ENCODE measurements at regions not wholly inside any gene's neighbourhood (a gene's known extent, or its start where the extent isn't known, plus 50 kb on each side); places are given as distances from the start of the nearest gene placed in this dataset.

DNA sequence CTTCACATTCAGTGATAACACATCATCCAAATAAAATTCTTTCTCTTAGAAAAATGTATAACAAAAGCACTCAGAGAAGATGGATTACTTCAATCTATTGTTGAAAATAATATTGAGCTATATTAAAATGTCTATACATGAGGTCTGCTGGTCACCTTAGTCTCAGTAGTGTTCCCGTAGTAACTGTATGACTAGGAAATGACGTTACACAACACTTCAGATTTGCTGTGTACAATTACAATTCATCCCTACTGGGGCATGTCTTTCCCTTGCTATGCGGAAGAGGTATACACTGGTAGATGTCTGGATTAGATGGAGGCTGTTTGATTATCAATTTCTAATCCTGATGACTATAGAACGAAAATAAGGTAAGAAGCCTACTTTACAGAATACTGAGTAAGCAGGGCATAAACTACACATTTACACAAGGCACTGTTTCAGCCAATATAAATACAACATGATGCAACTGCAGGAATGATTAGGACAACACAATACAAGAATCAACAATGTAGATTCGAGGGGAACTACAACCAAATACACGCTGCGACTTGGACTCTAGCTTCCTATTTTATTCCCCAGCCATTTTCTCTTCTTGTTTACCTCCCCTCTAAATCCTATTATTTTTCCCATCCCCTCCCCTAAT is 982.5 kb upstream of the CDH8 start:
- no peaks in the 10 kb centered on the region for H3K9me3 ChIP-seq (ENCODE audit: insufficient read depth, low read depth, low read length)
- no peak overlapping the region for H3K9ac ChIP-seq (ENCODE audit: low read depth, low read length)
- H3K4me1 ChIP-seq (ENCODE audit: insufficient read depth, low read length): no peaks in the 10 kb centered on the region
- H3K27ac ChIP-seq (ENCODE audit: low read length): no peak overlapping the region
- no peaks in the 10 kb centered on the region for H3K36me3 ChIP-seq (ENCODE audit: insufficient read depth, low read depth, low read length)
- H3K4me3 ChIP-seq (ENCODE audit: low read length): no peak overlapping the region
- no peaks in the 10 kb centered on the region for H3K27me3 ChIP-seq (ENCODE audit: insufficient read depth, low read length)

DNA sequence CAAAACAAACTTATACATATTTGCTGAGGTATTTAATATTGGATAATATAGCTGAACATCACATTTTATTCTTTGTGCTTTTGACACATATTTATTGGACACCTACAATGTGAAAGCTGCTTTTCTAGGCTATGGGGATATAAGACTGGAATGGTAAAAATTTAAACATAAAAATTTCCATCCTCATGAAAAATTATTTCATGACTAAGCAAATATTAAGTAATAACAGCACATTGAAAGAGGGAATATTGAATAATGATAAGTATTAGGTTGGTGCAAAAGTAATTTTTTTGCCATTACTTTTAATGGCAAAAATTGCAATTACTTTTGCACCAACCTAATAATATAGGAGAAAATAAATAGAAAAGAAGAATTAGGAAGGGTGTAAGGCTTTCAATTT is 972.5 kb upstream of the CDH8 start:
- H3K4me3 ChIP-seq (ENCODE audit: low read length): no peak overlapping the region
- H3K4me1 ChIP-seq (ENCODE audit: insufficient read depth, low read length): no peaks in the 10 kb centered on the region; the same call in 1 of the 2 replicates
- no peak overlapping the region for H3K9ac ChIP-seq (ENCODE audit: low read depth, low read length)
- H3K36me3 ChIP-seq (ENCODE audit: insufficient read depth, low read depth, low read length): no peaks in the 10 kb centered on the region
- H3K27ac ChIP-seq (ENCODE audit: low read length): no peak overlapping the region
- peaks cover 5% of the 10 kb centered on the region; the same call in 1 of the 2 replicates for H3K9me3 ChIP-seq (ENCODE audit: insufficient read depth, low read depth, low read length)
- no peaks in the 10 kb centered on the region for H3K27me3 ChIP-seq (ENCODE audit: insufficient read depth, low read length)

DNA sequence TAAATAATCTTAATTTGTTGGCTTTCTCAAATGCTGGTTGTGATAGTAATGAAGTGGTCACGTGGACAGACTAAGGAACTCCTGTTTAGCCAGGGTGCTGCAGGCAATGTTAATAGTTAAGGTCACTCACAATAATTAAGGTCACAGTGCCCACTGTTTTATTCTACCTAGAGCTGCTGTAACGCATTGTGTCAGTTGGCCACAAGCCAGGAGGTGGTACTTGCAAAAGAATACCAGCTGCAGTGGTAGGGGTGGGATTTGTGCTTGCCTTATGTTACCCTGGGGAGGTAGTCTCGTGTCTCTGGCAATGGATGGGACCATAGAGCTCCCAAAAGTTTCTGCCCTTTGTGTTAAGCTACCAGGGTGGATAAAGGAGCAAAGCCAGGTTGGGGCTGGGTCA is 969.1 kb upstream of the CDH8 start:
- H3K4me1 ChIP-seq (ENCODE audit: insufficient read depth, low read length): no peaks in the 10 kb centered on the region; the same call in 1 of the 2 replicates
- no peak overlapping the region for H3K4me3 ChIP-seq (ENCODE audit: low read length)
- H3K9me3 ChIP-seq (ENCODE audit: insufficient read depth, low read depth, low read length): peaks cover 18% of the 10 kb centered on the region
- no peak overlapping the region for H3K9ac ChIP-seq (ENCODE audit: low read depth, low read length)
- no peaks in the 10 kb centered on the region for H3K27me3 ChIP-seq (ENCODE audit: insufficient read depth, low read length)
- H3K36me3 ChIP-seq (ENCODE audit: insufficient read depth, low read depth, low read length): no peaks in the 10 kb centered on the region
- H3K27ac ChIP-seq (ENCODE audit: low read length): no peak overlapping the region

DNA sequence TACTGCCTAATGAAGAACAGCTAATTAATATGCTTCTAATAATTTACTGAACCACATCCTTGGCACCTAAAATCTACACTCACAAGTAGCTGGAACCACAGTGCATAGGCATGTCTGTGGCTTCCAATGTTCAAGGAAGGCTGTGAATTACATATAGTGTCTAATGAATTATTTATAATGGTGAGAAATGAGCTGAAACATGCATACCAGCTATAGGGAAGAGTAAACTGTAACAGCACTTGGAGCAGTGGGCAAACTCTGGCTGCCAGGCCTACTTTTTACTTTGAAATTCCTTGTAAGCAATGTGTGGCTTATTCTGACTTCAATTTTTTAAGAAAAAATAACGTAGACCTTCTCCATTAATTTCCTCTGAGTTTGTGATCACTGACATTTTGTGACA is 953.2 kb upstream of the CDH8 start:
- no peaks in the 10 kb centered on the region for H3K36me3 ChIP-seq (ENCODE audit: insufficient read depth, low read depth, low read length)
- H3K27ac ChIP-seq (ENCODE audit: low read length): no peak overlapping the region
- H3K27me3 ChIP-seq (ENCODE audit: insufficient read depth, low read length): no peaks in the 10 kb centered on the region
- no peak overlapping the region for H3K9ac ChIP-seq (ENCODE audit: low read depth, low read length)
- H3K9me3 ChIP-seq (ENCODE audit: insufficient read depth, low read depth, low read length): no peaks in the 10 kb centered on the region
- no peaks in the 10 kb centered on the region for H3K4me1 ChIP-seq (ENCODE audit: insufficient read depth, low read length)
- H3K4me3 ChIP-seq (ENCODE audit: low read length): no peak overlapping the region

DNA sequence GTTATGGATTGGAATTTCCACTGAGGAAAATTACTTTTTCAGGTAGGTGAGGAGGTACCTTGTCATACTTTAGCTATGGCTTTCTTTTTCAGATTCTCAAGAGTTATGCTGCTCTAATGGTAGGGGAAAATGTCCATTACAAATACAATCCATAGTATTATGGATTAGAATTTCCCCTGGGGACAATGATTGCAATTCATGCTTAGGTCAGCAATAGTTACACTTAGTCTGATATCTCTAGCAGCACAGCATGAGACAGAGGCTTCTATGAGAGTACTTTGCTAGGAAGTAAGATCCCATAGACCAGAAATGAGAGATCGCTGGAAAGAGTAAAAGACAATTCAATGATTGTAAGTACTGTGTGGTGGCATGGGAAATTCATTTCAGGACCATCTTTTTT is 949.5 kb upstream of the CDH8 start:
- Histone ChIP-seq H3K4me1 (ENCODE audit: insufficient read depth, low read length) (no peaks in the 10 kb centered on the region), H3K9me3 (ENCODE audit: insufficient read depth, low read depth, low read length) (no peaks in the 10 kb centered on the region), H3K27ac (ENCODE audit: low read length) (no peak overlapping the region), H3K36me3 (ENCODE audit: insufficient read depth, low read depth, low read length) (no peaks in the 10 kb centered on the region), H3K9ac (ENCODE audit: low read depth, low read length) (no peak overlapping the region), H3K4me3 (ENCODE audit: low read length) (no peak overlapping the region), H3K27me3 (ENCODE audit: insufficient read depth, low read length) (no peaks in the 10 kb centered on the region)

DNA sequence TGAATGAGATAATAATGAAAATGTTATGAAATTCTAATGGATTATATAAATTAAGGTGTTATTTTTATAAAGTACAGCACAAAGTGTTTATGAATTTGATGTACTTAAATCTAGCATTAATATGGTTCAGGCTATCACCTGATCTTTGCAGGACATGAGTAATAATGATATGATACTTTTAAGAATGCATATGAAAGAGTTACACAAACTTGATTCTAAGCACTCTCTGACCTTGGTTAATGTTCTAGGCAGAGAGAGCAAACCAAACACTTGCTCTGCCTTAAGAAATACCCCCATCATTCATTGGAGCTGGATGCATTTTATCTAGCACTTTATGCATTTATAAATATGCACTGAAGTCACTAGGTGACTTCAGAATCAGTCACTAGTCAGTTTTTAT is 942.2 kb upstream of the CDH8 start:
- no peak overlapping the region for H3K4me3 ChIP-seq (ENCODE audit: low read length)
- H3K9me3 ChIP-seq (ENCODE audit: insufficient read depth, low read depth, low read length): no peaks in the 10 kb centered on the region
- H3K4me1 ChIP-seq (ENCODE audit: insufficient read depth, low read length): no peaks in the 10 kb centered on the region
- no peaks in the 10 kb centered on the region for H3K36me3 ChIP-seq (ENCODE audit: insufficient read depth, low read depth, low read length)
- H3K9ac ChIP-seq (ENCODE audit: low read depth, low read length): no peak overlapping the region
- no peaks in the 10 kb centered on the region for H3K27me3 ChIP-seq (ENCODE audit: insufficient read depth, low read length)
- no peak overlapping the region for H3K27ac ChIP-seq (ENCODE audit: low read length)

DNA sequence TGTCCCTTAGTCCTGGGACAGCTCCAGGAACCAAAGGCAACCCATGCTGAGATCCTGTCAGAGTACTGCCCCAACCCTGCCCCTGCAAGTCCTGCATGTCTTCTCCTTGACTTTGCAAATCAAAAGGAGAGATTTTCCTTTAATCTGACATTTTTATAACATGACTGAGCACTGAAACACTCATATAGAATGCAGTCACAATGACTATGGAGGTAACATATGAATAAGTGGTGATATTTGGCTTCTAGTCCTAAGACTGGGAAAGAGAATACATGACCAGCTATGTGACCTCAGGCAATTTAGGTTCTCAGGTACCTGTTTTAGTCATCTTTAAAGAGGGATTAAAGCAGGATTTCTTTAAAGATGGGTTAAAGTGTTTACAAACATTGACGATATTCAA is 941.6 kb upstream of the CDH8 start:
- Histone ChIP-seq H3K27ac (ENCODE audit: low read length) (no peak overlapping the region), H3K9me3 (ENCODE audit: insufficient read depth, low read depth, low read length) (no peaks in the 10 kb centered on the region), H3K4me1 (ENCODE audit: insufficient read depth, low read length) (no peaks in the 10 kb centered on the region), H3K9ac (ENCODE audit: low read depth, low read length) (no peak overlapping the region), H3K27me3 (ENCODE audit: insufficient read depth, low read length) (no peaks in the 10 kb centered on the region), H3K36me3 (ENCODE audit: insufficient read depth, low read depth, low read length) (no peaks in the 10 kb centered on the region), H3K4me3 (ENCODE audit: low read length) (no peak overlapping the region)

DNA sequence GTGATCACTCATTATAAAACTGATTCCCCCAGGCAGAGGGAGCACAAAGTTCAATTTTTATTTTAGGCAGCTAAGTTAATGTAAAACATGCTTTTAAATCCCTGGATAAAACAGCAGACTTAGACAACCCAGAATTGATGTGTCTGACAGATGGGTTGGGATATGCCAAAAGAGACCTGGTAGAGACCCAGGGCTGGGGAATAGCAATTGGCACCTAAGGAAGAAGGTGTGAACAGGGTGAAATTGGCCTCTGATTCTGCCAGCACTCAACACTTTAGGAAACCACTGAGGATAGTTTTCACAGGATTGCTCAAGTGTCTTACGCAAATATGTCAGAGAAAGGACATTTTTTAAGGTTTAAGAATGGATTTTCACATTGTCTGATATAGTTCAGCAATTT is 938.2 kb upstream of the CDH8 start:
- Histone ChIP-seq H3K4me3 (ENCODE audit: low read length) (no peak overlapping the region), H3K4me1 (ENCODE audit: insufficient read depth, low read length) (no peaks in the 10 kb centered on the region), H3K9me3 (ENCODE audit: insufficient read depth, low read depth, low read length) (no peaks in the 10 kb centered on the region), H3K9ac (ENCODE audit: low read depth, low read length) (no peak overlapping the region), H3K27me3 (ENCODE audit: insufficient read depth, low read length) (no peaks in the 10 kb centered on the region), H3K27ac (ENCODE audit: low read length) (no peak overlapping the region), H3K36me3 (ENCODE audit: insufficient read depth, low read depth, low read length) (no peaks in the 10 kb centered on the region)

DNA sequence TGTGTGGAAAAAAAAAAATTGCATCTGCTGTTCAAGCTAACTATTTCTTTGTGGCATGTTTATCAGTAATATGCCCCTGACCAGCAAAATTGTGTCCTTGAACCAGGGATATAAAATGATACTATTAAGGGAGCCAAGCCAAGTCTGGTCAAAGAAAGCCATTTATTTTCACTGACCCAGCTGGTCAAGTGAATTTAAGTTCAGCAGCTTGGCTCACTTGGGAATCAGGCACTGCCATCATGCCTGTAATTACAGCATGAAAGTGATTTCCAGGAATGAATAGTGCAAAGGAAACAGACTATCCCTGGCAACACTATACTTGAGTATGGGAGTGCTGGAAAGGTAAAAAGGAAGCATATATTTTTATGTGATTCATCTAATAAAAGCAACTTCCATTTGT is 934.6 kb upstream of the CDH8 start:
- H3K36me3 ChIP-seq (ENCODE audit: insufficient read depth, low read depth, low read length): no peaks in the 10 kb centered on the region

DNA sequence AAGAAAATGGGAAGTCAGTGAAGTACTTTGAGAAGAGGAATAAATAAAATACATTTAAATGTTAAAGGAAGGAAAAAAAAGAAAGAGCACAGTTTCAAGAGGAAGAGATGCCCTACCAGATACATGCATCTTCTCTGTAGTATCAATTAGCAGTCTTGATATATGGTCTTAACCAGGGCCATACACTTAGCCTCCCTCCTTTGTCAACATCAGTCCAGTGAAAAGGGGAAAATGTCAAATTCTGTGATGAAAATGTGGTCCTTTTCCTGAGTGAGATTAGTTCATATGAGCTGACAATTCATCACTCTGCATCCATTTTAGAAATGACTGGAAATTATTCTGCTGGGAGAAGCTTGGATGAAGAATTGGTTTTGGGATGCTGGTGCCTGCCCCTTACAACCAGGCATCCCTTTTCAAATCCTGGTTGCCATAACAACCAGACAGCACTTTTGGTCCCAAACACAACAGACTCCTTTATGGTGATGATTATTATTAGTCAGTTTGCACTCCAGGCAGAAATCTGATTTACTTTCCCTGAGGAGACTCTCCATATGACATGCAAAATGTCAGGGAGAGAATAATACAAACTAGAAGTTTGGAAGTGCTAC is 933.6 kb upstream of the CDH8 start:
- Histone ChIP-seq H3K4me1 (ENCODE audit: insufficient read depth, low read length) (no peaks in the 10 kb centered on the region), H3K4me3 (ENCODE audit: low read length) (no peak overlapping the region), H3K27me3 (ENCODE audit: insufficient read depth, low read length) (no peaks in the 10 kb centered on the region), H3K9ac (ENCODE audit: low read depth, low read length) (no peak overlapping the region), H3K36me3 (ENCODE audit: insufficient read depth, low read depth, low read length) (no peaks in the 10 kb centered on the region), H3K27ac (ENCODE audit: low read length) (no peak overlapping the region), H3K9me3 (ENCODE audit: insufficient read depth, low read depth, low read length) (0 out of 2 replicates have a peak, but pooled peaks cover 5% of the 10 kb centered on the region)

More for the DNA sequence above, 934.6 kb upstream of the CDH8 start:
- H3K9me3 ChIP-seq (ENCODE audit: insufficient read depth, low read depth, low read length): no peaks in the 10 kb centered on the region
- no peak overlapping the region for H3K4me3 ChIP-seq (ENCODE audit: low read length)
- no peaks in the 10 kb centered on the region for H3K4me1 ChIP-seq (ENCODE audit: insufficient read depth, low read length)
- no peaks in the 10 kb centered on the region for H3K27me3 ChIP-seq (ENCODE audit: insufficient read depth, low read length)
- no peak overlapping the region for H3K9ac ChIP-seq (ENCODE audit: low read depth, low read length)
- no peak overlapping the region for H3K27ac ChIP-seq (ENCODE audit: low read length)

DNA sequence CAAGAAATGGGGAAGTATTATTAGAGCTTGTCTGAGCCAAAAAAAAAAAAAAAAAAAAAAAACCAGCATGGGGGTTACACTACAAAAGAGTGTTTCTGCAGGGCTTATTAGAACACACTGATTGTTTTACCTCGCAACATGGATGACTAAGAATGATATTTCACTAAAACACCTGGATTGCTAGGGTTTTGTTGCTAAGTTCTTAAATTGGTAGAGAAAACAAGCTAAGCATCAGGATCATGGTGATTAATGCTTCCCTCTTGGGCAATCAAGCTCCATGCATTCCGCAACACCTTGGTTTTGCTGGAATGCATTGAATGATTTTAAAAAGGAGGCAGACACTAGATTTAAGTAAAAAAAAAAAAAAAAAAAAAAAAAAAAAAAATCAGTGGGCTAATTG is 931.4 kb upstream of the CDH8 start:
- no peak overlapping the region for H3K27ac ChIP-seq (ENCODE audit: low read length)
- H3K4me1 ChIP-seq (ENCODE audit: insufficient read depth, low read length): no peaks in the 10 kb centered on the region
- H3K4me3 ChIP-seq (ENCODE audit: low read length): no peak overlapping the region
- no peaks in the 10 kb centered on the region for H3K27me3 ChIP-seq (ENCODE audit: insufficient read depth, low read length)
- 0 out of 2 replicates have a peak, but pooled peaks cover 5% of the 10 kb centered on the region for H3K9me3 ChIP-seq (ENCODE audit: insufficient read depth, low read depth, low read length)
- no peaks in the 10 kb centered on the region for H3K36me3 ChIP-seq (ENCODE audit: insufficient read depth, low read depth, low read length)
- no peak overlapping the region for H3K9ac ChIP-seq (ENCODE audit: low read depth, low read length)

DNA sequence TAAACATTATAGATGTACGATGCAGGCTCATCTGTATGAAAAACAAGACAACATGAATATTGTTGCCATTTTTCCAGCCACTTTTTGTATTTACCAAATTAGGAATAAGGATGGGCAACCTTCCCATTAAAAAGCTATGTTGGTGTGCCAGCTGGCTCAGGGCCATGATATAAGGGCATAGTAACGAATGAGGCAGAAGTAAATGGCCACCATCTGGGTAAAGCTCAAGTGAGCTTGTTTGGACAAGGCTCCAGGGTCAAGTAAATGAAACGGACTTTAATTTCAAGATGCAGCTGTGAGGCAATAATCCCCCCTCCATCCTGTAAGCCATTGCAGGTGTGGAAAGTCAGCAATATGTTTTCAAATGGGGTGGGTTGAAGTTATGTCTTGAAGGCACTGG is 930.9 kb upstream of the CDH8 start:
- H3K36me3 ChIP-seq (ENCODE audit: insufficient read depth, low read depth, low read length): no peaks in the 10 kb centered on the region
- no peak overlapping the region for H3K27ac ChIP-seq (ENCODE audit: low read length)
- 0 out of 2 replicates have a peak, but pooled peaks cover 5% of the 10 kb centered on the region for H3K9me3 ChIP-seq (ENCODE audit: insufficient read depth, low read depth, low read length)
- H3K4me3 ChIP-seq (ENCODE audit: low read length): no peak overlapping the region
- H3K27me3 ChIP-seq (ENCODE audit: insufficient read depth, low read length): no peaks in the 10 kb centered on the region
- H3K4me1 ChIP-seq (ENCODE audit: insufficient read depth, low read length): no peaks in the 10 kb centered on the region
- no peak overlapping the region for H3K9ac ChIP-seq (ENCODE audit: low read depth, low read length)

All from iPS-20b (cell line).